ENCODE measurements at regions not wholly inside any gene's neighbourhood (a gene's known extent, or its start where the extent isn't known, plus 50 kb on each side); places are given as distances from the start of the nearest gene placed in this dataset.

GRCh38 chr4:14871676-14872430, 130.4 kb upstream of the CPEB2 start:
- DNase-seq (ENCODE audit: low read depth in 3 of 3), result peak in 2 of 3 experiments; percentile 2 to 5

GRCh38 chr4:14874990-14875389, 127.3 kb upstream of the CPEB2 start:
- DNase-seq (ENCODE audit: low read depth in 3 of 3), result no peak

GRCh38 chr4:14877246-14878225, 124.7 kb upstream of the CPEB2 start:
- no peak for DNase-seq (ENCODE audit: low read depth in 3 of 3)

GRCh38 chr4:14878681-14879080, 123.6 kb upstream of the CPEB2 start:
- DNase-seq (ENCODE audit: low read depth in 3 of 3), result no peak

GRCh38 chr4:14879683-14880082, 122.6 kb upstream of the CPEB2 start:
- no peak for DNase-seq (ENCODE audit: low read depth in 3 of 3)

GRCh38 chr4:14880805-14881204, 121.5 kb upstream of the CPEB2 start:
- no peak for DNase-seq (ENCODE audit: low read depth in 3 of 3)

- DNase-seq (ENCODE audit: low read depth in 3 of 3), result no peak
Measured at GRCh38 chr4:14883166-14883565, 119.1 kb upstream of the CPEB2 start.

- DNase-seq (ENCODE audit: low read depth in 3 of 3), result no peak
Measured at GRCh38 chr4:14883661-14884060, 118.6 kb upstream of the CPEB2 start.

GRCh38 chr4:14887842-14888433, 114.3 kb upstream of the CPEB2 start:
- DNase-seq (ENCODE audit: low read depth in 3 of 3), result no peak

- DNase-seq (ENCODE audit: low read depth in 3 of 3), result no peak
Measured at GRCh38 chr4:14888790-14889572, 113.3 kb upstream of the CPEB2 start.

GRCh38 chr4:14892563-14892962, 109.7 kb upstream of the CPEB2 start:
- no peak for DNase-seq (ENCODE audit: low read depth in 3 of 3)

- no peak for DNase-seq (ENCODE audit: low read depth in 3 of 3)
Measured at GRCh38 chr4:14893713-14894112, 108.6 kb upstream of the CPEB2 start.

GRCh38 chr4:14894392-14895292, 107.6 kb upstream of the CPEB2 start:
- no peak for DNase-seq (ENCODE audit: low read depth in 3 of 3)

GRCh38 chr4:14896656-14897175, 105.6 kb upstream of the CPEB2 start:
- DNase-seq (ENCODE audit: low read depth in 3 of 3), result no peak

GRCh38 chr4:14897217-14897616, 105.1 kb upstream of the CPEB2 start:
- DNase-seq (ENCODE audit: low read depth in 3 of 3), result no peak

- no peak for DNase-seq (ENCODE audit: low read depth in 3 of 3)
Measured at GRCh38 chr4:14898989-14899388, 103.3 kb upstream of the CPEB2 start.

GRCh38 chr4:14902342-14902741, 99.9 kb upstream of the CPEB2 start:
- DNase-seq (ENCODE audit: low read depth in 3 of 3), result no peak

- no peak for DNase-seq (ENCODE audit: low read depth in 3 of 3)
Measured at GRCh38 chr4:14903321-14903720, 99.0 kb upstream of the CPEB2 start.

GRCh38 chr4:14906805-14907204, 95.5 kb upstream of the CPEB2 start:
- DNase-seq (ENCODE audit: low read depth in 3 of 3), result no peak

- no peak for DNase-seq (ENCODE audit: low read depth in 3 of 3)
Measured at GRCh38 chr4:14908635-14909034, 93.6 kb upstream of the CPEB2 start.

Measured in stimulated activated CD4-positive, alpha-beta T cell treated with anti-CD3 and anti-CD28 coated beads, TNF-alpha, amount 100 ng/mL, for 4 hours (primary cell).